ENCODE measurements at regions not wholly inside any gene's neighbourhood (a gene's known extent, or its start where the extent isn't known, plus 50 kb on each side); places are given as distances from the start of the nearest gene placed in this dataset.

GRCh38 chrX:15150586-15150985 lies 119.3 kb downstream of the ASB9 start:
- H3K4me3 ChIP-seq = no peak overlapping the region
- ATAC-seq (replicated peaks in 6 of 8) = no peak
- in situ Hi-C loops (cut with MboI; ENCODE audit: low pct_unique_long_range_greater_than_20kb in 2 of 9, low sequenced_read_pairs in 9 of 9, unreplicated experiment in 9 of 9) = no loop called here
- no peaks in the 10 kb centered on the region for H3K4me1 ChIP-seq (replicated peaks in 1 of 2)
- no peak overlapping the region for H3K27ac ChIP-seq
- WGBS, 10 experiments = 40 to 100% (median 100%) methylated on average over 1 of the region's 1 CpG; no CpG with 5 or more reads in 5 of the 10 experiments

GRCh38 chrX:15146515-15146914 lies 123.4 kb downstream of the ASB9 start:
- H3K4me3 ChIP-seq = no peak overlapping the region
- WGBS, 10 experiments = 0 to 49% (median 0%) methylated on average over 1 to 2 of the region's 6 CpGs; no CpG with 5 or more reads in 7 of the 10 experiments
- H3K27ac ChIP-seq = no peak overlapping the region
- ATAC-seq (replicated peaks in 6 of 8) = peak in 2 of 8 experiments; percentile 36 to 55
- in situ Hi-C loops (cut with MboI; ENCODE audit: low pct_unique_long_range_greater_than_20kb in 2 of 9, low sequenced_read_pairs in 9 of 9, unreplicated experiment in 9 of 9) = loop anchor here in 1 of 9 experiments (25.0 kb wide), 1 partner anchor 1109 kb away; the partner anchor contains the start of gene GEMIN8
- no peaks in the 10 kb centered on the region for H3K4me1 ChIP-seq (replicated peaks in 1 of 2)

- no peak overlapping the region for H3K4me3 ChIP-seq
- WGBS, 10 experiments = 13 to 63% (median 38%) methylated on average over 1 of the region's 1 CpG; no CpG with 5 or more reads in 5 of the 10 experiments
- ATAC-seq (replicated peaks in 6 of 8) = no peak
- H3K4me1 ChIP-seq (replicated peaks in 1 of 2) = no peaks in the 10 kb centered on the region
- no peak overlapping the region for H3K27ac ChIP-seq
- in situ Hi-C loops (cut with MboI; ENCODE audit: low pct_unique_long_range_greater_than_20kb in 2 of 9, low sequenced_read_pairs in 9 of 9, unreplicated experiment in 9 of 9) = loop anchor here in 1 of 9 experiments (25.0 kb wide), 1 partner anchor 1106 kb away; the partner anchor contains the start of gene GEMIN8
Observed at GRCh38 chrX:15143825-15144121, 126.1 kb downstream of the ASB9 start.

GRCh38 chrX:15143050-15143824 lies 126.6 kb downstream of the ASB9 start:
- in situ Hi-C loops (cut with MboI; ENCODE audit: low pct_unique_long_range_greater_than_20kb in 2 of 9, low sequenced_read_pairs in 9 of 9, unreplicated experiment in 9 of 9) = loop anchor here in 1 of 9 experiments (25.0 kb wide), 1 partner anchor 1106 kb away; the partner anchor contains the start of gene GEMIN8
- ATAC-seq (replicated peaks in 6 of 8) = peak in 6 of 8 experiments; percentile 22 to 65 (median 42)
- Histone ChIP-seq H3K4me3 (no peak overlapping the region), H3K4me1 (replicated peaks in 1 of 2) (no peaks in the 10 kb centered on the region), H3K27ac (no peak overlapping the region)
- 8 to 100% (median 38%) methylated on average over 1 to 6 of the region's 6 CpGs; no CpG with 5 or more reads in 3 of the 10 experiments for WGBS, 10 experiments

DNA sequence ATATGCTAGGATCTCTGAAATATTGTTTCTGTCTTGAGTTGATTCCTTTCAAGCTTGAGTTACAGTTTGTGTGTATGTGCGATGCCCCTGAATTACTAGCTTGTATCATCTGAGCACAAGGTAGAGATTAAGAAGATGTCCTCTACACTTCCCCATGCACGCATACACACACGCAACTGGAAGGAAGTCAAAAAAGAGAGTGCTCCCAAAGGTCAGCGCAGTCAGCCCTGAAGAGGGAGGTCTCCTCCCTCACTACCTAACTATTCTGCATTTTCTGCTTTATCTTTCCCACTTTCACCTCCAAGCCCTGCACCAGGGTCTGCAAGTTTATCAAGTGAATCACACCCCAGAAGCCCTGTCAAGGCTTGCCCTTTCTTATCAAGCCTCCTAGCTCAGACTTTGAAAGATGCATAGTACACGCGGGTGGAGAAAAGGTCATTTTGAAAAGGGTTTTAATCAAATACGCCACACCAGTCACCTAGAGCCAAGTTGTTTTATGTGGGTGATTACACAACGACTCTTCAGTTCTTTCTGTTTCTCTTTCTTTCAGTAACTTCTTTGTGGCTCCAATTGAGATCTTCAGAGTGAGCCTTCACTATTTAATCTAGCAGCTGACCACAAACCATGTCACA lies 127.7 kb downstream of the ASB9 start:
- Histone ChIP-seq H3K4me1 (replicated peaks in 1 of 2) (no peaks in the 10 kb centered on the region), H3K27ac (no peak overlapping the region), H3K4me3 (no peak overlapping the region)
- WGBS, 10 experiments = 14 to 100% (median 60%) methylated on average over 1 to 5 of the region's 8 CpGs; no CpG with 5 or more reads in 6 of the 10 experiments
- in situ Hi-C loops (cut with MboI; ENCODE audit: low pct_unique_long_range_greater_than_20kb in 2 of 9, low sequenced_read_pairs in 9 of 9, unreplicated experiment in 9 of 9) = loop anchor here in 1 of 9 experiments (25.0 kb wide), 1 partner anchor 1105 kb away; the partner anchor contains the start of gene GEMIN8
- ATAC-seq (replicated peaks in 6 of 8) = no peak

GRCh38 chrX:15136795-15137194 lies 133.1 kb downstream of the ASB9 start:
- Histone ChIP-seq H3K4me3 (no peak overlapping the region), H3K27ac (no peak overlapping the region), H3K4me1 (replicated peaks in 1 of 2) (no peaks in the 10 kb centered on the region)
- WGBS, 10 experiments = 0 to 64% (median 0%) methylated on average over 1 of the region's 1 CpG; no CpG with 5 or more reads in 7 of the 10 experiments
- in situ Hi-C loops (cut with MboI; ENCODE audit: low pct_unique_long_range_greater_than_20kb in 2 of 9, low sequenced_read_pairs in 9 of 9, unreplicated experiment in 9 of 9) = loop anchor here in 1 of 9 experiments (25.0 kb wide), 1 partner anchor 1099 kb away; the partner anchor contains the start of gene GEMIN8
- no peak for ATAC-seq (replicated peaks in 6 of 8)

DNA sequence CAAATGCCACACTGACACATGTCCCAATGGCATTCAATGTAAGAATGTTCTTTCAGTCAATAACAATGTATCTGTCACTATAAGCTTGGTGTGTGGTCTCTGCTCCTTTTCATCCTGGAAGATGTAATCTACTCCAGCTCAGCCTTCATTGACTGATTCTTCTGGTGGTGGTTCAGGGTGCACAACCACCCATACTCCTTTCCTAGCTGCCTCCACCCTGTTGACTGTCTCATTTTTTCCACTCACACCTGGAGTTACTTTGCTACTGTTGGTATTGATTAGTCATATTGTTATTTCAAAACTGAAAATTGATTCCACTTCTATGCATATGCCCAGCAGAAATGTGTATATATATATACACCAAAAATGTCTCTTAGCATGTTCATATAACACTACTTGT lies 140.5 kb downstream of the ASB9 start:
- Histone ChIP-seq H3K27ac (no peak overlapping the region), H3K4me3 (no peak overlapping the region), H3K4me1 (replicated peaks in 1 of 2) (no peaks in the 10 kb centered on the region)
- ATAC-seq (replicated peaks in 6 of 8) = no peak
- in situ Hi-C loops (cut with MboI; ENCODE audit: low pct_unique_long_range_greater_than_20kb in 2 of 9, low sequenced_read_pairs in 9 of 9, unreplicated experiment in 9 of 9) = loop anchor here in 1 of 9 experiments (25.0 kb wide), 1 partner anchor 1092 kb away; the partner anchor contains the start of gene GEMIN8

GRCh38 chrX:15128861-15129260 lies 141.0 kb downstream of the ASB9 start:
- in situ Hi-C loops (cut with MboI; ENCODE audit: low pct_unique_long_range_greater_than_20kb in 2 of 9, low sequenced_read_pairs in 9 of 9, unreplicated experiment in 9 of 9) = loop anchor here in 1 of 9 experiments (25.0 kb wide), 1 partner anchor 1092 kb away; the partner anchor contains the start of gene GEMIN8
- H3K4me1 ChIP-seq (replicated peaks in 1 of 2) = no peaks in the 10 kb centered on the region
- no peak for ATAC-seq (replicated peaks in 6 of 8)
- no peak overlapping the region for H3K27ac ChIP-seq
- no peak overlapping the region for H3K4me3 ChIP-seq

GRCh38 chrX:15127010-15127409 lies 142.9 kb downstream of the ASB9 start:
- WGBS, 10 experiments = 0 to 100% (median 73%) methylated on average over 1 of the region's 1 CpG; no CpG with 5 or more reads in 5 of the 10 experiments
- in situ Hi-C loops (cut with MboI; ENCODE audit: low pct_unique_long_range_greater_than_20kb in 2 of 9, low sequenced_read_pairs in 9 of 9, unreplicated experiment in 9 of 9) = loop anchor here in 1 of 9 experiments (25.0 kb wide), 1 partner anchor 1090 kb away; the partner anchor contains the start of gene GEMIN8

DNA sequence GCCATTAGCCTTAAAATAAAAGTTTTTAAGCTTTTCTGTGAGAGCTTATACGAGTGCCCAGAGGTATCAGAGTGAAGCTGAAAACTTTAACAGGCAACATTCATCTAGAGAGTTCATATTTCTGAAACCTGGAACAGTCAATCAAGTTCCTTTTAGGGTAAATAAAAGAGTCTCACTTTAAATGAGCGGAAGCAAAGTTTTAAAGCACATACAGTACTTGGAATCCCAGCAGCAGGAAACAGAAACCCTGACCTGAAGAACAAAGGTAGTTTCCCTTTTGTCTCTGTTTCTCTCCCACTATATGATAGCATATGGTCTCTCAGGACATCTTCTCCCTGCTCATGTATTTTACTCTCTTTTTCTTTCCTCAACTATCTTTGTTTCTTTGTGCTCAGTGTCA lies 153.0 kb downstream of the ASB9 start:
- no peak for ATAC-seq (replicated peaks in 6 of 8)
- in situ Hi-C loops (cut with MboI; ENCODE audit: low pct_unique_long_range_greater_than_20kb in 2 of 9, low sequenced_read_pairs in 9 of 9, unreplicated experiment in 9 of 9) = no loop called here
- no peak overlapping the region for H3K4me3 ChIP-seq
- H3K4me1 ChIP-seq (replicated peaks in 1 of 2) = no peaks in the 10 kb centered on the region
- 20 to 94% (median 40%) methylated on average over 1 to 2 of the region's 2 CpGs; no CpG with 5 or more reads in 6 of the 10 experiments for WGBS, 10 experiments
- no peak overlapping the region for H3K27ac ChIP-seq

More at GRCh38 chrX:15127010-15127409, 142.9 kb downstream of the ASB9 start:
- ATAC-seq (replicated peaks in 6 of 8) = no peak
- Histone ChIP-seq H3K4me3 (no peak overlapping the region), H3K4me1 (replicated peaks in 1 of 2) (no peaks in the 10 kb centered on the region), H3K27ac (no peak overlapping the region)

GRCh38 chrX:15114743-15115566 lies 154.9 kb downstream of the ASB9 start:
- Histone ChIP-seq H3K4me3 (no peak overlapping the region), H3K4me1 (replicated peaks in 1 of 2) (no peaks in the 10 kb centered on the region), H3K27ac (no peak overlapping the region)
- in situ Hi-C loops (cut with MboI; ENCODE audit: low pct_unique_long_range_greater_than_20kb in 2 of 9, low sequenced_read_pairs in 9 of 9, unreplicated experiment in 9 of 9) = no loop called here
- 0 to 54% (median 35%) methylated on average over 1 to 4 of the region's 8 CpGs; no CpG with 5 or more reads in 4 of the 10 experiments for WGBS, 10 experiments
- ATAC-seq (replicated peaks in 6 of 8) = no peak

- 0 to 80% (median 33%) methylated on average over 1 of the region's 1 CpG; no CpG with 5 or more reads in 7 of the 10 experiments for WGBS, 10 experiments
- peak in 1 of 8 experiments; percentile 22 for ATAC-seq (replicated peaks in 6 of 8)
- no peak overlapping the region for H3K27ac ChIP-seq
Observed at GRCh38 chrX:15107367-15107988, 162.4 kb downstream of the ASB9 start.

More at GRCh38 chrX:15107367-15107988, 162.4 kb downstream of the ASB9 start:
- in situ Hi-C loops (cut with MboI; ENCODE audit: low pct_unique_long_range_greater_than_20kb in 2 of 9, low sequenced_read_pairs in 9 of 9, unreplicated experiment in 9 of 9) = no loop called here
- no peaks in the 10 kb centered on the region for H3K4me1 ChIP-seq (replicated peaks in 1 of 2)
- no peak overlapping the region for H3K4me3 ChIP-seq
